Activated CD8-positive, alpha-beta memory T cell treated with anti-CD3 and anti-CD28 coated beads, Interleukin-2, amount 50 U/mL, for 4 hours (primary cell): ENCODE measurements at regions not wholly inside any gene's neighbourhood (a gene's known extent, or its start where the extent isn't known, plus 50 kb on each side); places are given as distances from the start of the nearest gene placed in this dataset.
"Not testable (repeated sequence)": the region's sequence is repeated elsewhere in the genome, so short reads cannot be mapped to it uniquely, and the experiment has no call there.

Experiments
- DNase-seq: peaks from one replicate; pipeline ENCODE4 v3.0.0-alpha.2; 2020

DNA sequence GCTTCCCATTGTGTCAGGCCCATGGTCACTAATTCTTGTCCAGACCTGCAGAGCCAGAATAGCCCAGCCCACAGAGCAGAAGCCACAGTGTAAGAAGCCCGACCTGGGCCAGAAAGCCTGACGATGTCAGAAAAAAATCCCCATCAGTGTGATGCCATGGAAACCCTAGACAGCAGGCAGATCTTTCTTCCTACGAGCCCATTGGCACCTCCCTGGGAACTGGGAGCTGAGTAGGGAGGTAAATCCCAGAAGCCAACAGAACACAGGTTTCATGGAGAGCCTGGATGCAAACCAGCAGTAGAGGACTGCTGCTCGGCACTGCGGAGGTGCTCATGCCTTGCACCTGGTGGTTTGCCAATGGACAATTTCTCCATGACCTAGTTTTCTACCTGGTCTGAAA is 82.2 kb upstream of the SLC22A16 start:
- DNase-seq = no peak

DNA sequence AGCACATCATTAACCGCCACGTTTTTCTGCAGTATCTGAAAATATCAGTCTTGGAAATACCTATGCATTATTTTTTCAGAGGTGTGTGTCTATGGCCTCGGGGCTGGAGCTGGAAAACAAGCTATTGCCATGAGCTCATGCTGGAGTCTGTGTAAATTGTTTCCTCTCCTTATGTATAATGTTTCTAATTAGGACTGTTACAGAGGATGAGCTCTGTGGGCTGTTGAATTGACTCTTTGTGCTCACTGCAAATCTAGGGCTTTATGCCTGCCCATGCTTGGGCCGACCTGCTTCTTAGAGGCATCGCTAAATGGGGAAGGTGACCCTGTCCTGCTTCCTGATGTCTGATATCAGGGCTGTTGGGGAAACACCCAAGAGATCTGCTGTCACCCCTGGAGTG is 80.8 kb upstream of the SLC22A16 start:
- DNase-seq = no peak

DNA sequence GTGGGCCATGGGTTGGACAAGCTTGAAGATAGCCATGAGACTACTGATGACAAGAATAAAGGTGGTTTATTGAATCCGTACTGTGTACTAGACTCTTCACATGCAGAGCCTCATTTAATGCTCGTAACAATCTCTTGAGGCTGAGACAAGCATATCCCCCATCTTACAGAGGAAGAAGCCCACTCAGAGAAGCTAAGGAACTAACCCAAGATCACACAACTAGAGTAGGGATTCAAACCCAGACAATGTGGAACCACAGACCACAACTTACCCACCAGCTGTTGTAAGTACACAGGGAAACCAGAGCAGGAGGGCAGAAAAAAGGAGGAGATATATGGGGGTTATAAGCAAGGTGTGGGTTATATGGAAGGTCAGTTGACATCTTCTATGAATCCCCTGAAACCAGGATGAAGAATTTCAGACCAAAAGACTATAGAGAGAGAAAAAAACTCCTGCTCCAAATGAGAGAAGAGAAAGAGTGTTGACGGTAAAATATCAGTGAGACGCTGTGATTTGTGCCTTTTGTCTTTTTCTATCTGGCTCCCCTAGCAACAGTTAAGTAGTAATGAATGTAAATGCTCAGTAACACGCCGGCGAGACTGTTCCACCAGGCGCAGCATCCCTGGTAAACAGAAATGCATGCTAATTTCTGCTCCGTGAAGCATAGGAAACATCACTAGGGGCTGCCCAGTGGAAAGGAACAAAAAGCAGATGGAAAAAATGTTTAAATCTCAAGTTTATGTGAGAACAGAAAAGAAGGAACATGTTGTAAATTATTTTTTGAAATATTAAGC is 80.1 kb upstream of the SLC22A16 start:
- no peak for DNase-seq

DNA sequence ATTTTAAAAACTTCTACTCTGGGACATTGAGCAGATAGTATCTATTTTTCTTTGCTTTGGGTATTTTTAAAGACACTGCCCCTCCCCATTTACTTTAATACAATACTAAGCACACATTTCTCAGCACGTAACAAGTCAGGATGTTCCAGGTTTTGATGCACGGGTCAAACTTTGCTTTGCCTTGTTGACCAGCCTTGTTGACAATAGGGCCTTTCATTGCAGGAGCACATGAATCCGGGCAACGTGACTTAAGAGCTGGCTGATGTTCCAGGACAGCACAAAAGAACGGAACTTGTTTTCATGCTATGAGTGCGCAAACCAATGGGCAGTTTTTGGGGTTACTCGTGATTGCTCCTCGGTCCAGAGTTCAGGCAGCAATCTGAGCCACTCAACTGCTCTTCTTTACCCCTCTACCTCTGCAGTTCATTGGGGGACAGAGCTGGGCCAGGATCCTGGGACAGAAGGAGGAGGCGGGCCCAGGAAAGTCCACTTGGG is 78.6 kb upstream of the SLC22A16 start:
- DNase-seq = no peak

DNA sequence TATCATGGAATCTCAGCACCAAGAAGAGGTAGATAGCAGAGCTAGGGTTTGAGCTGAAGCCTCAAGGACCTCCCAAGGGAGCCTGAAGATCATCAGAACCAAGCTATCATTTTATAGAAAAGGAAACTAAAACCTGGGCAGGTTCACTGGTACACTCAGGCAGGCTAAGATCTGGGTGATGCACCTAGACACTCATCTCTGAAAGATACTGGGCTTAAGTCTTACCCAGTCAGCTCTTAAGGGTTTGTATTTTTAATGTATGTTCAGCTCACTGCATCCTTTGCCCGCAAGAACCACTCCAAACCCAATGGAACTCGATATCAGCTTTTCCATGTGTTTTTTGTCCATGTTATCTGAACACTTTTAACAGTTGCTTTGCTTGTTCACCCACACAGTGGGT is 78.0 kb upstream of the SLC22A16 start:
- DNase-seq = no peak

DNA sequence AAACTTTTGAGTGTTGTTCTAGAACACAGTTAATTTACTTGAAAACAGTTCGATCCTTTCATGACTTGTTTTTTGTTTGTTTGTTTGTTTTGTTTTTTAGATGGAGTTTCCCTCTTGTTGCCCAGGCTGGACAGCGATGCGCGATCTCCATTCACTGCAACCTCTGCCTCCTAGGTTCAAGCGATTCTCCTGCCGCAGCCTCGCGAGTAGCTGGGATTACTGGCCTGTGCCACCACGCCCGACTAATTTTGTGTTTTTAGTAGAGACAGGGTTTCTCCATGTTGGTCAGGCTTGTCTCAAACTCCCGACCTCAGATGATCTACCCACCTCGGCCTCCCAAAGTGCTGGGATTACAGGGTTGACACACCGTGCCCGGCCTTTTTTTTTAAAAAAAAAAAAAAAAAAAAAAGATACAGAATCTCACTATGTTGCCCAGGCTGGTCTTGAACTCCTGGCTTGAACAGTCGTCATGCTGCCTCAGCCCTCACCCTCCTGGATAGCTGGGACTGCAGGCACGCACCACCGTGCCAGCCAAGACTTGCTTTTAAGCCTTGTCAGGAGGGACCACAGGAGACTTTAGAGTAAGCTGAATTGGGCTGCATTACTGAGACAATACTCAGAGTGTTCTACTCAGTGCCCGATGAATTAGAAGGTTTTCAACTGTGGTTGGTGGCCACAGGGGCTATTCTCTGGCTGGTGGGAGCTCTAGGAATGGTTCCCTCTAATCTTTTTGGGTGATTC is 76.7 kb upstream of the SLC22A16 start:
- no peak for DNase-seq

DNA sequence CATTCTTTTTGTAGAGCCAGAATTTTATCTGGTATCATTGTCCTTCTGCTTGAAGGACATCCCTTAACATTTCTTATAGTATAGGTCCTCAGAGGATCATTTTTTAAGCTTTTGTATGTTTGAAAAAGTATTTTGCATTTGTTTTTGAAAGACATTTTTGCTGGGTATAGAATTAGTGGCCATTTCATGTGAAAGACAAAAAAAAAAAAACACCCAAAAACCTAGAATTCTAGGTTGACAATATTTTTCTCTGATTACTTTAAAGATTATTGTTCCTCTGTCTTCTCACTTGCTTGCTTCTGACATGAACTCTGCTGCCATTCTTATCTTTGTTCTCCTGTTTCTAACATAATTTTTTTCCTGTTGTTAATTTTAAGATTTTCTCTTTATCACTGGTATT is 75.7 kb upstream of the SLC22A16 start:
- DNase-seq = no peak

DNA sequence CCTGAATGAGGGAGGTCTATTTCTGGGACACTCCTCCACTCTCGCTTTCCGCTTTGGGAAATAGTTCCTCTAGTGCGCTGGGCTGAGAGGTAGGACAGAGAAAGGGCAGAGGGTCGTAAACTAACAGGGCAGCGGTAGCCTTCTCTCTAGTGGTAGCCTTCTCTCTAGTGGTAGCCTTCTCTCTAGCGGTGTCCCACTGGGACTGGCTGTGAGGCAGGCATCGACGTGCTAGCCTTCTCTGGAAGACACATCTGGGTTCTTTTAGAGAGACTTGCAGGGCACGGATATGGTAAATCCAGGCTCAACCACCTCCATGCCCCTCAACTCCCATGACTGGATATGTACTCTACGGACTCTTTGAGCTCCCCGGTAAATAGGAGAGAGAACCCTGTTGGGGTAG is 74.7 kb upstream of the SLC22A16 start:
- DNase-seq = no peak

DNA sequence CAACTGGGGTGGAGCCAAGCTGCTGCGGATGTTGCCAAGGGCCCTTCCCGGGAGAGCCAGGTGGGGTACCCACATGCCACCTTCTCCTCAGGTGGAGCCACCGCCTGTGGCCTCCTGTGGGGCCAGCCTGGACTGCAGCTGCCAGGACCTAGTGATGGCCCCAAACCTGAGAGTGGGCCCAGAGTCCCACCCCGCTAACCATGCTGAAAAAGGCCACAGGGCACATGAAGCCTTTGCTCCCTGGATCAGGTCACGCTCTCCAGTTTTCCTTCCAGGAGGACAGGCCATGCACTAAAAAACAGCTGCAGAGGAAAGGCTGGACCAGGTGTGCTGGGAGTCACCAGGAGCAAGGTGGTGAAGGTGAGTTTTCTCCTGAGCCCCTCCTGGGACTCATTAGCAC is 73.9 kb upstream of the SLC22A16 start:
- no peak for DNase-seq

DNA sequence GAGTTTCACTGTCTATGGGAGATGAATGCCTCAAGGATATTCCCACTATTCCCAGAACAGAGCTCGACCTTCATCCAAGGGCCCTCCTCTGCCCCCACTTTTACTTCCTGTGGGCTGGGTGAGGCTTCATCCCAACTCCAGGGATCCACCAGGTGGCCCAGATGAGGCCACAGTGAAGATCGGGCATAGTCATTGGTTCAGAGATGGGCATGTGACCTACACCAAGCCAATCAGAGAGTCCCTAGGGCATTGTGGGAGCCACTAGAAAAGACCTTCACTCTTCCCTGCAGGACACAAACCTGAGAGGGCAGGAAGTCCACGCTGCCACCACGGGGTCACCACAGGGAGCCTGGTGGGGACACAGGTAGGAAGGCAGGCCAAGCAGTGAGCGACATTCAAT is 72.9 kb upstream of the SLC22A16 start:
- no peak for DNase-seq

DNA sequence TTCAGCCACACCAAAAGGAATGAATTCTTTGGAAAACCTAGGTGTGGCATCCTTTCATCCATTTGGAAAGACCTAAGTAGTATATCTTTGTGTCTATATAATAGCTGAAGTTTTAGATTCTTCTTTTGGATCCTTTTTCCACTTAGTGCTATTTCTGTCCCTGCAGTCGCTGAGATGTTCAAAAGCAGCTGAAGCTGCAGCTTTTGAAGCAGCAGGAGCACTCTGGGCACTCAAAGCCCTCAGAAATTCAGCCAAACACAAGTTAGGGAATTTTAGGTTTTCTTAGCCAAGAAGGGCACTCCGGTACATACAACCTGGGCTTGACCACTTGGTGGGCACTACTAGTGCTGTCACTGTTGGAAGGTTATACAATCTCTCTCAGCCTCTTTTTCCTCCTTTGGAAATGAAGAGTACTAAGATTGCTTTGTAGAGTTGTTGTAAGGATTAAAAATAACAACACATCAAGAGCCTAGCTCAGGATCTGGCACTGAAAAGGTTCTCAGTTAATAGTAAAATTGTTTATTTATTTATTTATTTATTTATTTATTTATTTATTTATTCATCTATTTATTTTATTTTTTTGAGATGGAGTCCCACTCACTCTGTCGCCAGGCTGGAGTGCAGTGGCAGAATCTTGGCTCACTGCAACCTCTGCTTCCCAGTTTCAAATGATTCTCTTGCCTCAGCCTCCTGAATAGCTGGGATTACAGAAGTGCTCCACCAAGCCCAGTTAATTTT is 71.9 kb upstream of the SLC22A16 start:
- no peak for DNase-seq

DNA sequence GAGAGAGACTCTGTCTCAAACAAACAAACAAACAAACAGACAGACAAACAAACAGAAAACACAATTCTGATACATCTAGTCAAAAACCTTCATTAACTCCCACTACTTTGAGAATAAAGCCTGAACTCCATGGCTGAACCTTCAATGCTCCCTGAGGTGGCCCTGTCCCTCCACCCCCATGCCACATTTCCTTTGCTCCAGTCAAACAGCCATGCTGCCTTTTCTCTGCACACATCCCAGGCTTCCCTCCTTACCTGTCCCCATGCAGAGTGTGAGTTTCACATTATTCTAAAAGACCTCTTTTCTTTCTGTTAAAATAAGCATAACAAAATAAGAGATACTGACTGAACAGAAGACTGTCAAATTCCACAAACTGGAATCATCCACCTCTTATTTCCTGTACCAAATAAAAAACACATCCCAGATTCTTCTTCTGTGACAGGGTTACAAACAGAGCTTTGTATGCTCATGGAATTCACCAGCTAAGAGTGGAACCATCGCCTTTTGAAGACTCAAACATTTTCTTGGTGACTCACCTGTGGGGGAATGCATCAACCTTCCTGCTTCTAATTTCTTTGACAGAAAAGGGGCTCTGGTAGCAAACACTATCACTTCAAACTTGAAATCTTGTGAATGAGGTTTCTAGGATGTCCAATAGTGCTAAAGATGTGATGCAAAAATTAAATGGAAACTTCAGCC is 71.0 kb upstream of the SLC22A16 start:
- DNase-seq = no peak

DNA sequence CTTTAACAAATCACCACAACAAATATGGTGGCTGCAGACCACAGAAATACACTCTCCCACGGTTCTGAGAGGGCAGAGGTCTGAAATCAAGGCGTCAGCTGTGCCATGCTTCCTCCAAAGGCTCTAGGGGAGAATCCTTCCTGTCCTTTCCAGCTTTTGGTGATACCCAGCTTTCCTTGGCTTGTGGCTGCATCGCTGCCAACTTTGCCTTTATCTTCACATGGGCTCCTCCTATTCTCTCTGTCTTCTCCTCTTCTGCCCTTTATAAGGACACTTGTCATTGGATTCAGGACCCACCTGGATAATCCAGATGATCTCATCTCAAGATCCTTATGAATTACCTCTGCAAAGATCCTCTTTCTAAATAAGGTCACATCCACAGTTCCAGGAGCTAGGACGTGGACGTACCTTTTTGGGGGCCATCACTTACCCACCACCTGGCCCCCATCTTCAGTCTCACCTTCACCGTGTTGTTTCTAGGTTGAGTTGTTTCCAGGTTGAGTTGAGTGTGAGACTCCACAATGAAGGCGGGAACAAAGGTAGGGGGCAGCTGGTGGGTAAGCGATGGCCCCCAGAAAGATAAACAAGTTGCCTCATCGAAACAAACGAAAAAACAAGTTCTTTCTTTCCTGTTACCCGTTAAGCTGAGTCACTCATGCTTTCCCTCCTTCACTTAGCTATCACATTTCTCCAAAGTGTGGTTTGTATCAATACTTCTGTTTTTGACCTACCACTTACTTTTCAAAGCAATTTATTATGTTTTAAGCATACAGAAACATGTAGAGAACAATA is 68.9 kb upstream of the SLC22A16 start:
- no peak for DNase-seq

DNA sequence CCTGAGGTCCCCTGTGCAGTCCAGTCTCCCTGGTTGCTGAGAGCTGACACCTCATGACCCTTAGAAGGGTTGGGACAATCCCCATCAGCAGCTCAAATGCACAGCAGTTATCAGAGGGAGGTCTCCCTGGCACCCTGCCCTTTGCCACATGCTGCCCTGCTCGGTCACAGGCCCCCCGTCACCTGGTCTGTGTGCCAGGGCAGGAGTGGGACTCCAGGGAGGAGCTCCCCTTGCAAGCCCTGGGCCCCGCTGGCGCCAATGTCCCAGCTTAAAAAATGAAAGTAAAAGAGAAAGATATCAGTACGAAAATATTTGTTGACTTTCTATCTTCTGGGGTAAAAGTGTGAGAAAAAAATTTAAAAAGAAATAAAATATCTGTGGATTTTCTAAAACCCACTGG is 68.1 kb upstream of the SLC22A16 start:
- DNase-seq = no peak

DNA sequence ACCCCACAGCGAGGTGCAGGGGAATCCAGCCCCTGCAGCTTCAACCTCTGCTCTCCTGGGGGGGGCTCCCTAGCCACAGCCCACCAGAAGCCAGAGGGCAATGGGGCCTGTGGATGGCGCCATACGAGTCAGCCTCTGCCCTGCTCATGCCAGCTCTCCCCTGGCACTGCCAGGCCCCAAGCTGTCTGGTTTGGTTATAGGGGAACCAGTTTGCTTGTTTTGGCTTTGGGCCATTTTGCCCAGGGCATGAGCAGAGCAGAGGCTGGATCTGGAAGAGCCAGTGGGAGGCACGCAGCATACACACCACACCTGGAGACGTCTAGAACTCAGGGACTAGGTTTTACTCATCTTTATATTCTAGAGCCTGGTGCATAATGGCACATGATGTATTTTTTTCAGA is 66.7 kb upstream of the SLC22A16 start:
- no peak for DNase-seq

DNA sequence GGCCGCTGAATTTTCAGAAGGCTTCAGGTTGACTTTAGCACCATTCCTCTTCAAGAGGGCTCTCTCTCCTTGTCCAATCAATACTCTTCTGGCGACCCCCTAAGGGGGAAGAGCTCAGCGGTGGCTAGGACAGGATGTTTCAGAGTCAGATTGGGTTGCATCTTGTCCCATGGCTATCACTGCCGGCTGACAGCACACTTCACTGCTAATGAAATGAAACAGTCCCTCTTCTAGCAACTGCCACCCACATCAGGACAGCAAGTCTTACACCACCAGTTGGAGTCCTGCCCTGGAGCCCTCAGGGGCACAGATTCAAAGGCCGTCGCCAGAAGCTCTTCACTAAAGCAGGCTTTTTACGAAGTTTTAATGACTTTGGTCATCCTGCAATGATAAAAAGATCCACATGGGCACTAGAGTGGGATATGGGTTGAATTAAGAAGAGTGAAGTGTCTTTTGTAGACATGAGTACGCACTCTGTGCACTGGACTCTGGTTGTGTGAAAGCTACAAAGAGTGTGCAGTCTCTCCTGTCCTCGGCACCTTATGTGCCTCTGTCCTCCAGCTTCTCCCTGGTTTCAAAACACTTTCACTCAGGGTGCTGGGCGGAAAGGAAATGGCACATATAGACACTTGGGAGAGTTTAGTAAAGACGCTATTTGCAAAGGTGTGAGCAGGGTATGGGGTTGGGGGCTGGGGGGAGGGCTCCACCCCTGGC is 66.1 kb upstream of the SLC22A16 start:
- no peak for DNase-seq

DNA sequence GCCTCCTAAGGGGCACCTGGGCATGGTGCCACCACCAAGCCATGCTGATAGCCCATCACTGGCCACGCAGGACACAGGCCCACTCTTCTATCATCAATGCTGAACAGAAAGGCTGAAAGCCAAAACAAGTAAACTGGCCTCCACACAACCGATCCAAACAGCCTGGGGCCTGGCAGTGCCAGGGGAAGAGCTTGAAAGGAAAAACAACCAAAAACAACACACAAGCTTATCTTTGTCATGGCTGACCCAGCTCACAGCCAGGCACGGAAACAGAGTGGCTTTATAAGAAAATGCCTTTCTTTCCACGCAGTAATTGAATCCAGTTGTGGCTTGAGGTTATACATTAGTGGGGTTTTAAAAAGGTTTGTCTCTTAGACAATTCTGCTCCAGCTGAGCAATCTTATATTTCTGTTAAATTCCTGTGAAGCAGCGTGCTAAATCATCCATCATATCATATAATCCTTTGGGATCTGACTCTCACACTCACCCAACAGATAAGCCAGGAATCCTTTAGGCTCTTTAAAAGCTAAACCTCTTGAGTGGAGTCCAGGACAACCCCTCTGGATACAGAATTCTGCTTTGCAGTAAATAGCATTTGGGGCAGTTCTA is 65.4 kb upstream of the SLC22A16 start:
- DNase-seq = no peak

DNA sequence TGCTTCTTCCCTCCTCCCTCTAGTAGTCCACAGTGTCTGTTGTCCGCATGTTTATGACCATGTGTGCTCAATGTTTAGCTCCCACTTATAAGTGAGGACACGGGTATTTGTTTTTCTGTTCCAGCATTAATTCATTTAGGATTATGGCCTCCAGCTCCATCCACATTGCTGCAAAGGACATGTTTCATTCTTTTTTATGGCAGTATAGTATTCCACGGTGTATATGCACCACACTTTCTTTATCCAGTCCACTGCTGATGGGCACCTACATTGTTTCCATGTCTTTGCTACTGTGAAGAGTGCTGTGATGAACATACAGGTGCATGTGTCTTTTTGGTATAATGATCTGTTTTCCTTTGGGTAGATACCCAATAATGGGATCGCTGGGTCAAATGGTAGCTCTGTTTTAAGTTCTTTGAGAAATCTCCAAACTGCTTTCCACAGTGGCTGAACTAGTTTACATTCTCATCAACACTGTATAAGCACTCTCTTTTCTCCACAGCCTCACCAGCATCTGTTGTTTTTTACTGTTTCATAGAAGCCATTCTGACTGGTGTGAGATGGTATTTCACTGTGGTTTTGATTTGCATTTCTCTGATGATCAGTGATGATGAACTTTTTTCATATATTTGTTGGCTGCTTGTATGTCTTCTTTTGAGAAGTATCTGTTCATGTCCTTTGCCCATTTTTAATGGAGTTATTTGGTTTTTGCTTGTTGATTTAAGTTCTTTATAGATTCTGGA is 63.0 kb upstream of the SLC22A16 start:
- DNase-seq = not testable (repeated sequence)

DNA sequence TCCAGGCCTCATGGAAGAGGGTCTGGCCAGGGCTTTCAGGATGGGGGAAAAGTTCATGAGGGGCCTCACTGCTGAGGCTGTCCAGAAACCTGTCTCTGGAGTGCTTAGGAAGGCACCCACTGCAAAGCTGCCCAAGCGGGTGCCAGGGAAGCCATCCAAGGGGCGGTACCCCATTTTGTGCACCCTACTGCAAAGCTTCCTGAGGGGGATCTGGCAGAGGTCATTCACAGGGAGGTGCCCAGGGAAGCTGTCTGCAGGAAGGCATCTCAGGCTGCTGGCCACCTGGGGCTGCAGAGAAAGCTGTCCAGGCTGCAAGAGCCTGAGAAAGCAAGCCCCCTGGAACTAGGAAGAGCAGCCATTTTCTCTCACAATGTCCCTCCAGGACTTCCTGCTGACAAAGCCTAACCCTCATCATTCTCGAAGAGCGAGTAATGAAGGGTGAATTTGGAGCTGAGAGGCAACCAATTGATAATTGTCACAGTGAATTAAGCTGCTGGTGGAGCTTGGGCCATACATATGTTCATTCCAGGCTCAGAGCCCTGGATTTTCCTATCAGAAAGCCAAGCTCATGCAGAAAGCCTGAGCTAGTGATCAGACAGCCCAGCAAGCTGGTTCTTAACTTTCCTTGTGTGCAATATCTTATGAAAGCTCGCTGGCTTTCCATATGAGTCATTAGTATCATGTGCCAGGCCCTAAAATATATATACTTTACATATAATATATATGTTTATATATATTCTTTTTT is 62.2 kb upstream of the SLC22A16 start:
- no peak for DNase-seq
